Mesendoderm (in vitro differentiated cells): ENCODE measurements at regions not wholly inside any gene's neighbourhood (a gene's known extent, or its start where the extent isn't known, plus 50 kb on each side); places are given as distances from the start of the nearest gene placed in this dataset.

Experiments
- DNase-seq: peaks from one replicate; pipeline ENCODE4 v3.0.0; 2013
- H2AK5ac ChIP-seq: 2 replicates; pipeline ENCODE4 v1.6.1; 2013; ENCODE audit warnings: low read length, inconsistent platforms
- H2BK120ac ChIP-seq: 2 replicates; pipeline ENCODE4 v1.6.1; 2013; ENCODE audit warnings: low read depth, mild to moderate bottlenecking, low read length, moderate library complexity, mixed read lengths
- H2BK15ac ChIP-seq: replicated peaks from 2 replicates; pipeline ENCODE4 v1.6.1; 2013; ENCODE audit warnings: low read depth, mild to moderate bottlenecking, moderate library complexity
- H2BK5ac ChIP-seq: 2 replicates; pipeline ENCODE4 v1.6.1; 2013; ENCODE audit warnings: low read length, inconsistent platforms
- H3K18ac ChIP-seq: 2 replicates; pipeline ENCODE4 v1.6.1; 2013; ENCODE audit warnings: mild to moderate bottlenecking, low read length, mixed read lengths
- H3K23ac ChIP-seq: one replicate; pipeline ENCODE4 v1.6.1; 2013; ENCODE audit warnings: low read length
- H3K27ac ChIP-seq: 2 replicates; pipeline ENCODE4 v1.5.1; 2013; ENCODE audit warnings: low read depth, mild to moderate bottlenecking, inconsistent platforms, low read length, moderate library complexity
- H3K27me3 ChIP-seq: 2 replicates; pipeline ENCODE4 v1.6.1; 2013; ENCODE audit warnings: low read length, control low read depth, mild to moderate bottlenecking, inconsistent platforms; ENCODE audit not compliant: insufficient read depth, poor library complexity
- H3K36me3 ChIP-seq: 2 replicates; pipeline ENCODE4 v1.6.1; 2013; ENCODE audit warnings: low read length, inconsistent platforms; ENCODE audit not compliant: control insufficient read depth, insufficient read depth
- H3K4ac ChIP-seq: one replicate; pipeline ENCODE4 v1.6.1; 2013; ENCODE audit warnings: low read depth, mild to moderate bottlenecking, low read length, moderate library complexity
- H3K4me1 ChIP-seq: 2 replicates; pipeline ENCODE4 v1.6.1; 2013; ENCODE audit warnings: low read depth, low read length, inconsistent platforms; ENCODE audit not compliant: control insufficient read depth
- H3K4me2 ChIP-seq: 2 replicates; pipeline ENCODE4 v1.6.1; 2013; ENCODE audit warnings: low read length
- H3K4me3 ChIP-seq: 2 replicates; pipeline ENCODE4 v1.5.1; 2013; ENCODE audit warnings: mild to moderate bottlenecking, low read length
- H3K56ac ChIP-seq: one replicate; pipeline ENCODE4 v1.6.1; 2013; ENCODE audit warnings: low read length
- H3K79me1 ChIP-seq: 2 replicates; pipeline ENCODE4 v1.6.1; 2013; ENCODE audit warnings: low read length, inconsistent platforms
- H3K79me2 ChIP-seq: 2 replicates; pipeline ENCODE4 v1.6.1; 2013; ENCODE audit warnings: mild to moderate bottlenecking, low read length; ENCODE audit not compliant: control insufficient read depth, insufficient read depth
- H3K9ac ChIP-seq: 2 replicates; pipeline ENCODE4 v1.6.1; 2013; ENCODE audit warnings: low read length, inconsistent platforms
- H4K5ac ChIP-seq: one replicate; pipeline ENCODE4 v1.6.1; 2013; ENCODE audit warnings: low read length
- H4K8ac ChIP-seq: one replicate; pipeline ENCODE4 v1.6.1; 2013; ENCODE audit warnings: low read depth, mild to moderate bottlenecking, control low read depth, low read length, moderate library complexity
- WGBS: extraction: QIAGEN DNeasy Blood & Tissue Kit; methylation state at CpG from one replicate; pipeline ENCODE4 v1.1.7; 2013; ENCODE audit warnings: low lambda C conversion rate, missing lambda C conversion rate; ENCODE audit not compliant: insufficient coverage; ENCODE audit errors: extremely low coverage; 5-methylcytosine and 5-hydroxymethylcytosine counted together

DNA sequence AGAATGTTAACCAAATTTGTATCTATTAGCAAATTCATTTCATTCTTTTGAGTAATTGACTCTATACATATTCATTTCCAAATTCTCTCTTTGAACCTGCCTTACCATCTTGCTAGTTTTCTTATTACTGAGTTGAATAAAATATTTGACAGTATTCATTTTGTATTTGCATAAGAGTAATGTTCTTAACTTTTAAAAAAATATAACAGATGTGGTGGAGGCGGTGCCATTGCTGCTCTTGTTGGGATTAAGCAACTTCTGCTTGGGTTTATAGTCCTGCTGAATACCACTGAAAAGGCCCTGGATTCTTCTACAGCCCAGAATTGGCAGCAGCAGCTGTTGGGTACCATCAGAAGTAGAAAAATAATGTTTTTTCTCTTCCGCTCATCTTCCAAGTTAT is 148.9 kb upstream of the PEX5L start:
- H3K4ac ChIP-seq, result no peak overlapping the region
- no peak for DNase-seq
- H3K9ac ChIP-seq, result no peak overlapping the region

DNA sequence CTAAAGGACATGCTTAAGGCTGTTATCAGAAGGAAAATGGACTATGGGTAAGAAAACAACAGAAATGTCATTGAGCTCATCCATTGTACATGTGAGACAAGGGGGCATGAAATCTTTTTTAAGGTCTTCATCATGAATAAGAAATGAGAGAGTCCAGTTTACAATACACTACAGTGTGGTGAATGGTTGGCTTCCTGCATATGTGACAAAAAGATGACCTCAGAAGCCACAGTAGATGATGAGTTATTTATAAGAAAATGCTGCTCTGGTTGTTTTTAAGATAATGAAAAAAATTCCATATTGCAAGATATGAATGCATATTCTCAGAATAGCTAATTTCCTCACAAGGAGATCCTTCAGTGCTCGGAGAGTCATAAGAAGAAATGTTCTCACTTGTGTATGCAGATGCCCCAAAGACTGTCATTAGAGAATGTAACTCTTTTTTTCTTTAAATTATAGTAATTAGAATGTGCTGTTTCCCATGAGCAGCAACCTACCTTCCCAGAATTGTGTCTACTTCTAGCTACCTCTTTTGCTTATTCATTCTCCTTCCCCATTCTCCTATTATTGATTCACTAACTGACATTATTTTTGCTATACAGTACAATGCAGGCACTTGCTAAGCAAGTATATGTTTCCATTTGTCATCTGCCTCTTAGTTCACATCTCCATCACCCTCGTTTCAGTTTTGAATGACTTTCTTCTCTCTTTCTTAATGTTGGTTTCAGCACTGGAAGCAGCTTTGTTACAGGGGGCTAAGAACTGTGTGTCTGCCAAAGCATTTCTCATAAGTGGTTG is 152.0 kb upstream of the PEX5L start:
- WGBS, result no CpG with 5 or more reads among the region's 2 CpGs
- Histone ChIP-seq H3K23ac (no peak overlapping the region), H3K27ac (no peak overlapping the region)

More for the DNA sequence above, 148.9 kb upstream of the PEX5L start:
- H2BK5ac ChIP-seq, result no peak overlapping the region
- H2BK120ac ChIP-seq, result no peak overlapping the region
- WGBS, result no CpG with 5 or more reads among the region's 2 CpGs
- H3K4me2 ChIP-seq, result no peak overlapping the region
- no peaks in the 10 kb centered on the region for H3K36me3 ChIP-seq
- H4K5ac ChIP-seq, result no peak overlapping the region
- no peaks in the 10 kb centered on the region for H3K27me3 ChIP-seq
- H3K27ac ChIP-seq, result no peak overlapping the region
- no peak overlapping the region for H3K23ac ChIP-seq
- no peak overlapping the region for H2BK15ac ChIP-seq
- H4K8ac ChIP-seq, result no peak overlapping the region
- no peak overlapping the region for H3K56ac ChIP-seq
- H3K79me2 ChIP-seq, result no peaks in the 10 kb centered on the region
- no peaks in the 10 kb centered on the region for H3K4me1 ChIP-seq
- H3K79me1 ChIP-seq, result no peaks in the 10 kb centered on the region
- H3K4me3 ChIP-seq, result no peak overlapping the region
- H2AK5ac ChIP-seq, result no peak overlapping the region
- H3K18ac ChIP-seq, result no peak overlapping the region

DNA sequence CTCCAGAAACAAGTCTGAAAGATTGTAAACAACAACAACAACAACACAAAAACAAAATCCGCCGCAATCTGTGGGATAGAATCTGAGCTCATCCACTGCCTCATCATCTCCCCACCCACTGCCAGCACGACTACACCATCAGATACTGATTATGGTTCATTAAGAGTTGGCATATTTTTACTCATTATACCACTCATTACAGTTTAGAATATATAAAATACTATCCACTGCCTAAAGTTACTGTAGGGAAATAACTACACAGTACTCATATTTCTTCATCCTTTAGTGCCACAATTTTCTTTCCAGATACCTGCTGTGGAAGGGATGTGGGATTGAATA is 152.5 kb upstream of the PEX5L start:
- no peaks in the 10 kb centered on the region for H3K36me3 ChIP-seq
- no peak overlapping the region for H4K5ac ChIP-seq
- no peak overlapping the region for H3K9ac ChIP-seq
- no peak overlapping the region for H2AK5ac ChIP-seq
- no peak overlapping the region for H3K4ac ChIP-seq
- no peak overlapping the region for H3K4me3 ChIP-seq
- H4K8ac ChIP-seq, result no peak overlapping the region
- no peaks in the 10 kb centered on the region for H3K79me1 ChIP-seq
- H3K79me2 ChIP-seq, result no peaks in the 10 kb centered on the region
- no peak overlapping the region for H3K4me2 ChIP-seq
- H3K27me3 ChIP-seq, result no peaks in the 10 kb centered on the region
- H2BK5ac ChIP-seq, result no peak overlapping the region
- no peak overlapping the region for H2BK120ac ChIP-seq
- no peak overlapping the region for H3K56ac ChIP-seq
- H2BK15ac ChIP-seq, result no peak overlapping the region
- no peak overlapping the region for H3K23ac ChIP-seq
- no peak overlapping the region for H3K18ac ChIP-seq
- no peak overlapping the region for H3K27ac ChIP-seq
- no CpG with 5 or more reads among the region's 3 CpGs for WGBS
- no peaks in the 10 kb centered on the region for H3K4me1 ChIP-seq
- no peak for DNase-seq

More for the DNA sequence above, 152.0 kb upstream of the PEX5L start:
- no peak overlapping the region for H3K18ac ChIP-seq
- H3K4me2 ChIP-seq, result no peak overlapping the region
- no peak overlapping the region for H3K4me3 ChIP-seq
- no peak overlapping the region for H2BK120ac ChIP-seq
- no peak overlapping the region for H4K8ac ChIP-seq
- no peak overlapping the region for H2BK5ac ChIP-seq
- DNase-seq, result no peak
- no peak overlapping the region for H3K56ac ChIP-seq
- H3K79me2 ChIP-seq, result no peaks in the 10 kb centered on the region
- H3K79me1 ChIP-seq, result no peaks in the 10 kb centered on the region
- H3K4me1 ChIP-seq, result no peaks in the 10 kb centered on the region
- H3K27me3 ChIP-seq, result no peaks in the 10 kb centered on the region
- H2BK15ac ChIP-seq, result no peak overlapping the region
- no peak overlapping the region for H3K9ac ChIP-seq
- H3K36me3 ChIP-seq, result no peaks in the 10 kb centered on the region
- H2AK5ac ChIP-seq, result no peak overlapping the region
- H4K5ac ChIP-seq, result no peak overlapping the region
- no peak overlapping the region for H3K4ac ChIP-seq

DNA sequence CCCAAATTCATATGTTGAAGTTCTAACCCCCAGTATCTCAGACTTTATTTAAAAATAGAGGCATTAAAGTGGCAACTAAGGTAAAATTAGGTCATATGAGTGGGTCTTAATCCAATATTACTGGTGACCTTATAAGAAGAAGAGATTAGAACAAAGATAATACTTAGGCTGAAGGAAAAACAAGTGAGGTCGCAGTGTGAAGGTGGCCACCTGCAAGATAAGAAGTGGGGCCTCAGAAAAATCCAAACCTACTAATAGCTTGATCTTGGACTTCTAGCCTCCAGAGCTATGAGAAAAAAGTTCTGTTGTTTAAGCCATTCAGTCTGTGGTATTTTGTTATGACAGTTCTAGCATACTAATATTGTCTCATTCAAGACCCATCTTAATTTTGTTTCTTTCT is 159.9 kb upstream of the PEX5L start:
- Histone ChIP-seq H4K8ac (no peak overlapping the region), H3K23ac (no peak overlapping the region), H3K4me3 (no peak overlapping the region), H2AK5ac (no peak overlapping the region), H3K18ac (no peak overlapping the region), H3K4ac (no peak overlapping the region), H2BK5ac (no peak overlapping the region), H3K27me3 (no peaks in the 10 kb centered on the region), H3K4me2 (no peak overlapping the region), H3K27ac (no peak overlapping the region), H2BK15ac (no peak overlapping the region), H3K79me1 (no peaks in the 10 kb centered on the region), H3K79me2 (no peaks in the 10 kb centered on the region), H3K36me3 (no peaks in the 10 kb centered on the region), H3K9ac (no peak overlapping the region), H3K4me1 (no peaks in the 10 kb centered on the region), H3K56ac (no peak overlapping the region), H4K5ac (no peak overlapping the region), H2BK120ac (no peak overlapping the region)
- DNase-seq, result peak; percentile 6
- WGBS, result no CpG with 5 or more reads among the region's 1 CpG

DNA sequence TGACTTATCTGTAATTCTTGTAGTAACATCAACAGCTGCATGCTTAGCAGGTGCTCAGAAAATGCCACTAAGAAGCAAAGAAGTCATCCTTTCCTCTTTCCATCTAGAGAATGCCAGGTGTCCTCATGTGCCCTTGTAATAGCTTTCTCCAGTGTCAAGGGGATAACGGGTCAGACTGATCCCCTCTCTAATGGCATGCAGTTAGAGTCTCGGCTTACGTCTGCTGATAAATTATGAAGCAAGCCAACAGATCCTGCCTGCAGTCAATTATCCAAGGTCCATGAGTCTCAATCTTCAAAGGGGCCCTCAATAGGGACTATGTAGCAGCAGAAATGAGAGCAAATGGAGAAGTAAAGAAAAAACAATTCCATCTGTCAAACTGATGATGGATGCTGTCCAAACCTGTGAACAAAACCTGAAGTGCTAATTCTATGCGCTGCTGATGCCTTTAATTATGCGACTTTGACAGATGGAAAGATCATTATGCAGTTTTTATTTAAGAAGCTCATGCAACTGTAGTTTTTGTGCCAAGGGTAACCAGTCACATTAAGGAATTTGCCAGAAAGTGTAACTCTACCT is 162.8 kb upstream of the PEX5L start:
- H3K9ac ChIP-seq, result no peak overlapping the region
- no peak overlapping the region for H4K5ac ChIP-seq
- H3K79me1 ChIP-seq, result no peaks in the 10 kb centered on the region
- no peak overlapping the region for H4K8ac ChIP-seq
- H3K79me2 ChIP-seq, result no peaks in the 10 kb centered on the region
- H3K4me3 ChIP-seq, result no peak overlapping the region
- DNase-seq, result no peak
- H3K18ac ChIP-seq, result no peak overlapping the region
- H3K4ac ChIP-seq, result no peak overlapping the region
- H3K27me3 ChIP-seq, result no peaks in the 10 kb centered on the region
- H3K4me2 ChIP-seq, result no peak overlapping the region
- no peak overlapping the region for H2AK5ac ChIP-seq
- no CpG with 5 or more reads among the region's 5 CpGs for WGBS
- H2BK120ac ChIP-seq, result no peak overlapping the region
- H3K4me1 ChIP-seq, result no peaks in the 10 kb centered on the region
- no peak overlapping the region for H3K27ac ChIP-seq
- H2BK15ac ChIP-seq, result no peak overlapping the region
- H3K36me3 ChIP-seq, result no peaks in the 10 kb centered on the region
- no peak overlapping the region for H3K23ac ChIP-seq
- no peak overlapping the region for H3K56ac ChIP-seq
- no peak overlapping the region for H2BK5ac ChIP-seq

DNA sequence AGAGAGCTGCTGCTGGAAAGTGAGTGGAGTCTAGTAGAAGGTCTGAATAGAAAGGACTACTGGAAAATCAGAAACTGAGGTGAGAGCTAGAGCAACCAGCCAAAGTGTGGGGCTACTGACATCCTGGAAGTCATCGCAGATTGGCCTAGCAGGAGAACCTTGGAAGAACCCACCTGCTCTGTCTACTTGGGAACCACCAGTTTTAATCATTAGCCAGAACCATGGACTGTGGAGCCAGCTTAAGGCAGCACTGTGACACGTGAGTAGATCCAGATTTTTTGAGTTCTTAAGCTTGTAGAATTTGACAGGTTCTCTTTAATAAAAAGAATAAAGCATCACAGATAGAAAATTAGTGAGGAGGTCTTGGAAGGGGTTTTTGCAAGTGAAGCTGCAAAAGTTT is 179.1 kb upstream of the PEX5L start:
- WGBS, result no CpG with 5 or more reads among the region's 2 CpGs

More for the DNA sequence above, 179.1 kb upstream of the PEX5L start:
- no peaks in the 10 kb centered on the region for H3K79me1 ChIP-seq
- H2BK5ac ChIP-seq, result no peak overlapping the region
- no peak overlapping the region for H3K4ac ChIP-seq
- no peak overlapping the region for H3K9ac ChIP-seq
- H4K5ac ChIP-seq, result no peak overlapping the region
- no peaks in the 10 kb centered on the region for H3K36me3 ChIP-seq
- H3K18ac ChIP-seq, result no peak overlapping the region
- H3K4me2 ChIP-seq, result no peak overlapping the region
- H3K56ac ChIP-seq, result no peak overlapping the region
- H3K23ac ChIP-seq, result no peak overlapping the region
- no peak overlapping the region for H2AK5ac ChIP-seq
- DNase-seq, result no peak
- H4K8ac ChIP-seq, result no peak overlapping the region
- no peak overlapping the region for H3K27ac ChIP-seq
- H3K4me3 ChIP-seq, result no peak overlapping the region
- H3K4me1 ChIP-seq, result no peaks in the 10 kb centered on the region
- no peaks in the 10 kb centered on the region for H3K27me3 ChIP-seq
- no peak overlapping the region for H2BK15ac ChIP-seq
- H3K79me2 ChIP-seq, result no peaks in the 10 kb centered on the region
- H2BK120ac ChIP-seq, result no peak overlapping the region
